ENCODE measurements at regions not wholly inside any gene's neighbourhood (a gene's known extent, or its start where the extent isn't known, plus 50 kb on each side); places are given as distances from the start of the nearest gene placed in this dataset.

GRCh38 chr2:191545361-191545760, 132.6 kb upstream of the NABP1 start:
- Histone ChIP-seq H3K27ac (replicated peaks in 1 of 4) (no peak overlapping the region), H3K9me3 (no peaks in the 10 kb centered on the region), H3K4me1 (no peaks in the 10 kb centered on the region), H3K4me3 (no peak overlapping the region), H3K27me3 (no peaks in the 10 kb centered on the region), H3K36me3 (no peaks in the 10 kb centered on the region)
- intact Hi-C loops (cut with DNase I): no loop called here
- no peak for DNase-seq (ENCODE audit: extremely low spot score)
- TF ChIP-seq EP300 (IDR thresholded peaks at IDR 0.05) (no peak), POLR2AphosphoS5 (IDR thresholded peaks at IDR 0.05) (no peak), CTCF (IDR thresholded peaks at IDR 0.05) (no peak), POLR2A (IDR thresholded peaks at IDR 0.05; ENCODE audit: low read depth) (no peak)
- WGBS: 95% methylated on average over 2 of the region's 2 CpGs

- H3K27me3 ChIP-seq: no peaks in the 10 kb centered on the region
- no peaks in the 10 kb centered on the region for H3K4me1 ChIP-seq
- no peaks in the 10 kb centered on the region for H3K9me3 ChIP-seq
- TF ChIP-seq POLR2A (IDR thresholded peaks at IDR 0.05; ENCODE audit: low read depth): no peak
- no peak for TF ChIP-seq POLR2AphosphoS5 (IDR thresholded peaks at IDR 0.05)
- TF ChIP-seq CTCF (IDR thresholded peaks at IDR 0.05): no peak
- TF ChIP-seq EP300 (IDR thresholded peaks at IDR 0.05): no peak
- H3K27ac ChIP-seq (replicated peaks in 1 of 4): no peak overlapping the region
- no peak for DNase-seq (ENCODE audit: extremely low spot score)
- WGBS: 63% methylated on average over 6 of the region's 6 CpGs
- no peak overlapping the region for H3K4me3 ChIP-seq
- intact Hi-C loops (cut with DNase I): no loop called here
- no peaks in the 10 kb centered on the region for H3K36me3 ChIP-seq
These were observed 125.9 kb upstream of the NABP1 start for GRCh38 chr2:191552066-191552465.

- TF ChIP-seq POLR2A (IDR thresholded peaks at IDR 0.05; ENCODE audit: low read depth) (no peak), EP300 (IDR thresholded peaks at IDR 0.05) (no peak), POLR2AphosphoS5 (IDR thresholded peaks at IDR 0.05) (no peak), CTCF (IDR thresholded peaks at IDR 0.05) (no peak)
- intact Hi-C loops (cut with DNase I): loop anchor here (2.0 kb wide), 1 partner anchor 609 kb away; no protein-coding TSS in a partner anchor
- Histone ChIP-seq H3K27ac (replicated peaks in 1 of 4) (no peak overlapping the region), H3K4me1 (no peaks in the 10 kb centered on the region), H3K4me3 (no peak overlapping the region), H3K36me3 (no peaks in the 10 kb centered on the region), H3K9me3 (no peaks in the 10 kb centered on the region), H3K27me3 (no peaks in the 10 kb centered on the region)
- WGBS: 91% methylated on average over 3 of the region's 3 CpGs
- no peak for DNase-seq (ENCODE audit: extremely low spot score)
These were observed 123.7 kb upstream of the NABP1 start for GRCh38 chr2:191554240-191554639.

- Histone ChIP-seq H3K4me3 (no peak overlapping the region), H3K27ac (replicated peaks in 1 of 4) (no peak overlapping the region), H3K27me3 (no peaks in the 10 kb centered on the region), H3K9me3 (no peaks in the 10 kb centered on the region), H3K4me1 (peaks cover 0 to 9% (median 7%) of the 10 kb centered on the region in 4 donors), H3K36me3 (no peaks in the 10 kb centered on the region)
- DNase-seq (ENCODE audit: extremely low spot score): no peak
- TF ChIP-seq EP300 (IDR thresholded peaks at IDR 0.05): no peak
- peak; percentile 64 to 69 (median 68) for TF ChIP-seq CTCF (IDR thresholded peaks at IDR 0.05)
- no peak for TF ChIP-seq POLR2A (IDR thresholded peaks at IDR 0.05; ENCODE audit: low read depth)
- peak in 1 of 2 donors; percentile 41 for TF ChIP-seq POLR2AphosphoS5 (IDR thresholded peaks at IDR 0.05)
- intact Hi-C loops (cut with DNase I): loop anchor here (1.0 to 5.0 kb wide), 3 partner anchors 136 to 608 kb away; no protein-coding TSS in a partner anchor
- 8% methylated on average over 10 of the region's 10 CpGs for WGBS
These were observed 122.7 kb upstream of the NABP1 start for GRCh38 chr2:191555092-191555742.
